ENCODE measurements at regions not wholly inside any gene's neighbourhood (a gene's known extent, or its start where the extent isn't known, plus 50 kb on each side); places are given as distances from the start of the nearest gene placed in this dataset.

DNA sequence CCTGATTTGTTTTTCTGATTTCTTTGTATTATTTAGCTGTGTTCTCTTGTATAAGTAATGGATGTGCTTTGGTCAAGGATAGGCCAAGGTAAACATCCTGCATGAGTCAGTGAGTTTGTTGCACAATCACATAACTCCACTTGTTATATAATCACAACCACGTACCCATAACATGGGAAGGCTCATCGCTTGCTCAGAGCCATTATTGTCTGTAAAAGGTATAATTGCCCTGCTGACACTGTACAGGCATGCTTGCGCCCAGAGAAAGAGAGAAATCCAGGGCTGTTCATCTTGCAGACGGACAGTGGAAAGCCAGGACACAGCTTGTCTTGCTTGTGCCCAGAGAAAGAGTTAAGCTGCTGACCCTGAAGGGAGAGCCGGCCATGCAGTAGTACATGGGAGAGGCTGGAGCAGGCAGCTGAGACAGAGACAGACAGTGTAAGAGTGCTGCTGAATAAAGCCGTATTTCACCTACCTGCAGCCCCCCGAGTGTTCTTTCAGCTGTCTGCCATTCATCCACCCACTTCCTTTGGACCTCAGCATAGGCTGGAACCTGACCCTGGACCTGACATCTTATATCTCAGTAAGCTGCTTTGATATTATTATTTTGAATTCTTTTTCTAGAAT lies 174.7 kb upstream of the DAAM1 start (continued):
- TF ChIP-seq, protein P1, sequence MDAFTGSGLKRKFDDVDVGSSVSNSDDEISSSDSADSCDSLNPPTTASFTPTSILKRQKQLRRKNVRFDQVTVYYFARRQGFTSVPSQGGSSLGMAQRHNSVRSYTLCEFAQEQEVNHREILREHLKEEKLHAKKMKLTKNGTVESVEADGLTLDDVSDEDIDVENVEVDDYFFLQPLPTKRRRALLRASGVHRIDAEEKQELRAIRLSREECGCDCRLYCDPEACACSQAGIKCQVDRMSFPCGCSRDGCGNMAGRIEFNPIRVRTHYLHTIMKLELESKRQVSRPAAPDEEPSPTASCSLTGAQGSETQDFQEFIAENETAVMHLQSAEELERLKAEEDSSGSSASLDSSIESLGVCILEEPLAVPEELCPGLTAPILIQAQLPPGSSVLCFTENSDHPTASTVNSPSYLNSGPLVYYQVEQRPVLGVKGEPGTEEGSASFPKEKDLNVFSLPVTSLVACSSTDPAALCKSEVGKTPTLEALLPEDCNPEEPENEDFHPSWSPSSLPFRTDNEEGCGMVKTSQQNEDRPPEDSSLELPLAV (CRISPR knock-in tag; conservative IDR thresholded peaks at IDR 0.05; ENCODE audit: low read depth) = no peak
- peak; percentile 83 for TF ChIP-seq MIXL1 (CRISPR knock-in tag; IDR thresholded peaks at IDR 0.05)
- peak; percentile 35; the same call in 1 of the 2 replicates for TF ChIP-seq GATAD1 (CRISPR knock-in tag; IDR thresholded peaks at IDR 0.05)
- TF ChIP-seq, protein P2, sequence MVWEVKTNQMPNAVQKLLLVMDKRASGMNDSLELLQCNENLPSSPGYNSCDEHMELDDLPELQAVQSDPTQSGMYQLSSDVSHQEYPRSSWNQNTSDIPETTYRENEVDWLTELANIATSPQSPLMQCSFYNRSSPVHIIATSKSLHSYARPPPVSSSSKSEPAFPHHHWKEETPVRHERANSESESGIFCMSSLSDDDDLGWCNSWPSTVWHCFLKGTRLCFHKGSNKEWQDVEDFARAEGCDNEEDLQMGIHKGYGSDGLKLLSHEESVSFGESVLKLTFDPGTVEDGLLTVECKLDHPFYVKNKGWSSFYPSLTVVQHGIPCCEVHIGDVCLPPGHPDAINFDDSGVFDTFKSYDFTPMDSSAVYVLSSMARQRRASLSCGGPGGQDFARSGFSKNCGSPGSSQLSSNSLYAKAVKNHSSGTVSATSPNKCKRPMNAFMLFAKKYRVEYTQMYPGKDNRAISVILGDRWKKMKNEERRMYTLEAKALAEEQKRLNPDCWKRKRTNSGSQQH (CRISPR knock-in tag; IDR thresholded peaks at IDR 0.05; ENCODE audit: low read depth) = no peak
- TF ChIP-seq BCL6 (CRISPR knock-in tag; IDR thresholded peaks at IDR 0.05) = peak; percentile 53
- TF ChIP-seq, protein P3, sequence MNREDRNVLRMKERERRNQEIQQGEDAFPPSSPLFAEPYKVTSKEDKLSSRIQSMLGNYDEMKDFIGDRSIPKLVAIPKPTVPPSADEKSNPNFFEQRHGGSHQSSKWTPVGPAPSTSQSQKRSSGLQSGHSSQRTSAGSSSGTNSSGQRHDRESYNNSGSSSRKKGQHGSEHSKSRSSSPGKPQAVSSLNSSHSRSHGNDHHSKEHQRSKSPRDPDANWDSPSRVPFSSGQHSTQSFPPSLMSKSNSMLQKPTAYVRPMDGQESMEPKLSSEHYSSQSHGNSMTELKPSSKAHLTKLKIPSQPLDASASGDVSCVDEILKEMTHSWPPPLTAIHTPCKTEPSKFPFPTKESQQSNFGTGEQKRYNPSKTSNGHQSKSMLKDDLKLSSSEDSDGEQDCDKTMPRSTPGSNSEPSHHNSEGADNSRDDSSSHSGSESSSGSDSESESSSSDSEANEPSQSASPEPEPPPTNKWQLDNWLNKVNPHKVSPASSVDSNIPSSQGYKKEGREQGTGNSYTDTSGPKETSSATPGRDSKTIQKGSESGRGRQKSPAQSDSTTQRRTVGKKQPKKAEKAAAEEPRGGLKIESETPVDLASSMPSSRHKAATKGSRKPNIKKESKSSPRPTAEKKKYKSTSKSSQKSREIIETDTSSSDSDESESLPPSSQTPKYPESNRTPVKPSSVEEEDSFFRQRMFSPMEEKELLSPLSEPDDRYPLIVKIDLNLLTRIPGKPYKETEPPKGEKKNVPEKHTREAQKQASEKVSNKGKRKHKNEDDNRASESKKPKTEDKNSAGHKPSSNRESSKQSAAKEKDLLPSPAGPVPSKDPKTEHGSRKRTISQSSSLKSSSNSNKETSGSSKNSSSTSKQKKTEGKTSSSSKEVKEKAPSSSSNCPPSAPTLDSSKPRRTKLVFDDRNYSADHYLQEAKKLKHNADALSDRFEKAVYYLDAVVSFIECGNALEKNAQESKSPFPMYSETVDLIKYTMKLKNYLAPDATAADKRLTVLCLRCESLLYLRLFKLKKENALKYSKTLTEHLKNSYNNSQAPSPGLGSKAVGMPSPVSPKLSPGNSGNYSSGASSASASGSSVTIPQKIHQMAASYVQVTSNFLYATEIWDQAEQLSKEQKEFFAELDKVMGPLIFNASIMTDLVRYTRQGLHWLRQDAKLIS (CRISPR knock-in tag; IDR thresholded peaks at IDR 0.05) = no peak
- TF ChIP-seq ZNF33A (CRISPR knock-in tag; IDR thresholded peaks at IDR 0.05; ENCODE audit: borderline replicate concordance) = no peak
- TF ChIP-seq, protein P4, sequence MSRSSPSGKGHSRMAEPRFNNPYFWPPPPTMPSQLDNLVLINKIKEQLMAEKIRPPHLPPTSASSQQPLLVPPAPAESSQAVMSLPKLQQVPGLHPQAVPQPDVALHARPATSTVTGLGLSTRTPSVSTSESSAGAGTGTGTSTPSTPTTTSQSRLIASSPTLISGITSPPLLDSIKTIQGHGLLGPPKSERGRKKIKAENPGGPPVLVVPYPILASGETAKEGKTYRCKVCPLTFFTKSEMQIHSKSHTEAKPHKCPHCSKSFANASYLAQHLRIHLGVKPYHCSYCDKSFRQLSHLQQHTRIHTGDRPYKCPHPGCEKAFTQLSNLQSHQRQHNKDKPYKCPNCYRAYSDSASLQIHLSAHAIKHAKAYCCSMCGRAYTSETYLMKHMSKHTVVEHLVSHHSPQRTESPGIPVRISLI (CRISPR knock-in tag; IDR thresholded peaks at IDR 0.05; ENCODE audit: borderline replicate concordance) = no peak
- no peak for TF ChIP-seq EEA1 (CRISPR knock-in tag; IDR thresholded peaks at IDR 0.05; ENCODE audit: borderline replicate concordance)
- no peak for TF ChIP-seq GLI4 (CRISPR knock-in tag; IDR thresholded peaks at IDR 0.05; ENCODE audit: borderline replicate concordance)
- TF ChIP-seq ZNF552 (CRISPR knock-in tag; IDR thresholded peaks at IDR 0.05; ENCODE audit: borderline replicate concordance) = peak; percentile 63; the same call in 1 of the 2 replicates
- TF ChIP-seq, protein P5, sequence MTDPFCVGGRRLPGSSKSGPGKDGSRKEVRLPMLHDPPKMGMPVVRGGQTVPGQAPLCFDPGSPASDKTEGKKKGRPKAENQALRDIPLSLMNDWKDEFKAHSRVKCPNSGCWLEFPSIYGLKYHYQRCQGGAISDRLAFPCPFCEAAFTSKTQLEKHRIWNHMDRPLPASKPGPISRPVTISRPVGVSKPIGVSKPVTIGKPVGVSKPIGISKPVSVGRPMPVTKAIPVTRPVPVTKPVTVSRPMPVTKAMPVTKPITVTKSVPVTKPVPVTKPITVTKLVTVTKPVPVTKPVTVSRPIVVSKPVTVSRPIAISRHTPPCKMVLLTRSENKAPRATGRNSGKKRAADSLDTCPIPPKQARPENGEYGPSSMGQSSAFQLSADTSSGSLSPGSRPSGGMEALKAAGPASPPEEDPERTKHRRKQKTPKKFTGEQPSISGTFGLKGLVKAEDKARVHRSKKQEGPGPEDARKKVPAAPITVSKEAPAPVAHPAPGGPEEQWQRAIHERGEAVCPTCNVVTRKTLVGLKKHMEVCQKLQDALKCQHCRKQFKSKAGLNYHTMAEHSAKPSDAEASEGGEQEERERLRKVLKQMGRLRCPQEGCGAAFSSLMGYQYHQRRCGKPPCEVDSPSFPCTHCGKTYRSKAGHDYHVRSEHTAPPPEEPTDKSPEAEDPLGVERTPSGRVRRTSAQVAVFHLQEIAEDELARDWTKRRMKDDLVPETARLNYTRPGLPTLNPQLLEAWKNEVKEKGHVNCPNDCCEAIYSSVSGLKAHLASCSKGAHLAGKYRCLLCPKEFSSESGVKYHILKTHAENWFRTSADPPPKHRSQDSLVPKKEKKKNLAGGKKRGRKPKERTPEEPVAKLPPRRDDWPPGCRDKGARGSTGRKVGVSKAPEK (CRISPR knock-in tag; IDR thresholded peaks at IDR 0.05; ENCODE audit: borderline replicate concordance) = no peak
- TF ChIP-seq NFATC3 (CRISPR knock-in tag; IDR thresholded peaks at IDR 0.05) = no peak

All from HepG2 (cell line).